Lower leg skin (tissue), 4 donors: ENCODE measurements at regions not wholly inside any gene's neighbourhood (a gene's known extent, or its start where the extent isn't known, plus 50 kb on each side); places are given as distances from the start of the nearest gene placed in this dataset.
"Not testable (repeated sequence)": the region's sequence is repeated elsewhere in the genome, so short reads cannot be mapped to it uniquely, and the experiment has no call there.

Source experiments
- DNase-seq, 2 donors: peaks; one replicate each; pipeline ENCODE4 v3.0.0-alpha.2; 2019; ENCODE audit warnings: low spot score in 2 of 2
- H3K4me3 ChIP-seq: fragments of 200-600 bp; sonication (generic); 2 replicates; pipeline ENCODE4 v1.5.1; 2017; ENCODE audit warnings: mild to moderate bottlenecking, low read depth; ENCODE audit not compliant: poor library complexity, severe bottlenecking
- POLR2A ChIP-seq, 2 donors: fragments of 450-650 bp; IDR thresholded peaks; one replicate each; pipeline ENCODE4 v1.6.1; 2016 to 2017; ENCODE audit warnings: antibody characterized with exemption in 2 of 2, mild to moderate bottlenecking in 1 of 2, moderate library complexity in 1 of 2
- WGBS, 2 donors: methylation state at CpG; one replicate each; pipeline ENCODE4 v1.1.5; 2018; 5-methylcytosine and 5-hydroxymethylcytosine counted together
- intact Hi-C: fragments of 100-400 bp; cut with DNase I; formaldehyde crosslinking; loops from one replicate; pipeline ENCODE4 v1.15.0; 2023; ENCODE audit warnings: low total_unique reads
- TF ChIP-seq, protein P1 (sequence below), 3 donors: fragments of 450-650 bp; IDR thresholded peaks; one replicate each; pipeline ENCODE4 v1.5.1; 2016; ENCODE audit warnings: antibody characterized with exemption in 3 of 3, mild to moderate bottlenecking in 3 of 3, moderate library complexity in 2 of 3

DNA sequence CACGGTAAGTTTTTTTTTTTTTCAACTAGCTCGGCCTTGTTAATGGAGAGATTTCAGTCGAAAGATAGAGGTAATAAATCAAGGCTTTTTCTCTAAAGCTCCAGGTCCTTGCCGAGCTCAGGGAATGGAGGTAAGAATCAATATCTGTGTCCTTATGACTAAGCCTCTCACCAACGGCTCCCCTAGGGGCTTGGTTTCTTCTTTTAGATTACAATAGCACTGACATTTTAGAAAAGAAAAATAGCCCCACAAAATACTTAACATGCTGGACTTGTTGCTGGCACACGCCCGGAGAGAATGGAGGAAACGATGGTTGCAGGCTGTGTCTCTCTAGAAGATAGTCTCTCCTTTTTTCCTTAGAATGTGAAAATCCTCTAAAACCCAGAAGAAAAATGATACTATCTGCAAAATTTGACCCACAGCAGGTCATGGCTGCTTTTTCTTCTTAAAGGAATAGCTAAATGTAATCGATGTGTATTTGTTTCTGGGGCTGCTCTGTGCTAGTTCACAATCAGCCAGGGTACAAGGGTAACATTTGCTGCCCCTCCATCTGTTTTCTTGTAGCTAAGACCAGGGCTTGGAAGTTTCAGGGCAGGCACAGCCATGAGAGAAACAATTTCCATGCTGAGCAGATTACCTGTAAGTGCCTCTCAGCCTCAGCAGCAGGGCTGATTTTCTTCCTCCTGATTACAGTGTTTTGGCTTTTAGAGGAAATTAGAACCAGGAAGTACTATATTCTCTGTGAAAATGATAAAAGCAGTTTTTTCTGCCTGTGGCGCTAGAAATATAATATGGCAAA lies 86.2 kb upstream of the GNG12 start:
- H3K4me3 ChIP-seq, result no peak overlapping the region
- TF ChIP-seq POLR2A (IDR thresholded peaks at IDR 0.05), result no peak
- TF ChIP-seq, protein P1, sequence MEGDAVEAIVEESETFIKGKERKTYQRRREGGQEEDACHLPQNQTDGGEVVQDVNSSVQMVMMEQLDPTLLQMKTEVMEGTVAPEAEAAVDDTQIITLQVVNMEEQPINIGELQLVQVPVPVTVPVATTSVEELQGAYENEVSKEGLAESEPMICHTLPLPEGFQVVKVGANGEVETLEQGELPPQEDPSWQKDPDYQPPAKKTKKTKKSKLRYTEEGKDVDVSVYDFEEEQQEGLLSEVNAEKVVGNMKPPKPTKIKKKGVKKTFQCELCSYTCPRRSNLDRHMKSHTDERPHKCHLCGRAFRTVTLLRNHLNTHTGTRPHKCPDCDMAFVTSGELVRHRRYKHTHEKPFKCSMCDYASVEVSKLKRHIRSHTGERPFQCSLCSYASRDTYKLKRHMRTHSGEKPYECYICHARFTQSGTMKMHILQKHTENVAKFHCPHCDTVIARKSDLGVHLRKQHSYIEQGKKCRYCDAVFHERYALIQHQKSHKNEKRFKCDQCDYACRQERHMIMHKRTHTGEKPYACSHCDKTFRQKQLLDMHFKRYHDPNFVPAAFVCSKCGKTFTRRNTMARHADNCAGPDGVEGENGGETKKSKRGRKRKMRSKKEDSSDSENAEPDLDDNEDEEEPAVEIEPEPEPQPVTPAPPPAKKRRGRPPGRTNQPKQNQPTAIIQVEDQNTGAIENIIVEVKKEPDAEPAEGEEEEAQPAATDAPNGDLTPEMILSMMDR (IDR thresholded peaks at IDR 0.05), result no peak
- intact Hi-C loops, result no loop called here
- no peak for DNase-seq
- WGBS, 2 donors, result 72% methylated on average over 10 of the region's 10 CpGs

DNA sequence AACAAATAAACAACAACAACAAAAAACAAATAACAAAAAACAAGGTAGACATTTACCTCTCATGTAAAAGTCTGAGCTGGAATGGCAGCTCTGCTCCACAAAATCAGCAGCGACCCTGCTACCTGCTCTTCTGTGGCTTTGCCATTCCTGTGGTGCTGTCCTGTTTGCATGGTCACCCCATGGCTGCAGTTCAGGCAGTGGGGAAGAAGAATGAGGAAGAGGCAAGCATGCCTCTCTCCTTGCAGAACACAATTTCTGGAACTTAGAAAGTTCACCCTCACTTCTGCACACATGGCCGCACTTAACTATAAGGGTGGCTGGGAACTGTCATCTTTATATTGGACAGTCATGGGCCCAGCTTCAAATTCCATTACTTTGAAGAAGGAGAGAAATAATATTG lies 84.8 kb upstream of the GNG12 start:
- WGBS, 2 donors, result 94% methylated on average over 2 of the region's 2 CpGs
- DNase-seq, result no peak
- intact Hi-C loops, result no loop called here
- TF ChIP-seq POLR2A (IDR thresholded peaks at IDR 0.05), result no peak
- TF ChIP-seq, protein P1 (IDR thresholded peaks at IDR 0.05), result no peak
- no peak overlapping the region for H3K4me3 ChIP-seq

DNA sequence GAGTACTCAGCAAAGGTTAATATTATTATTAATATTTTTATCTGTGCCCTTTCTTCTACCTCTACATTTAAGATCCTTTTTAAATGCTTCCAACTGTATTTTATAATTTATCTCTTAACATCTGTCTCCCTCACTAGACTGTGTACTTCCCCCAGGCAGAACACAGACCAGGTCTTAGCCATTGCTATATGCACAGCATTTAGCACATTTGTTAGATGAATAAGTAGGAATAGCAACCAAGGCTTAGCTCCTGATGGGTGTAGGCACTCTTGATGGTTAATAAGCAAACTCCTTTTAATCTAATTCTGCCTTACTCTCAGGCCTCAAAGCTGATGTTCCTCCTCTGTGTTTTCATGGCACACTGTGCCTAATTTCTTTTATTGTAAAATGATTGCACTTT lies 83.7 kb upstream of the GNG12 start:
- DNase-seq, result no peak
- intact Hi-C loops, result no loop called here
- no peak overlapping the region for H3K4me3 ChIP-seq
- no peak for TF ChIP-seq POLR2A (IDR thresholded peaks at IDR 0.05)
- TF ChIP-seq, protein P1 (IDR thresholded peaks at IDR 0.05), result no peak

GRCh38 chr1:67916140-67916886 lies 83.0 kb upstream of the GNG12 start:
- intact Hi-C loops, result no loop called here
- DNase-seq, result no peak
- 82 to 83% methylated on average over 8 of the region's 8 CpGs for WGBS, 2 donors
- H3K4me3 ChIP-seq, result no peak overlapping the region
- no peak for TF ChIP-seq POLR2A (IDR thresholded peaks at IDR 0.05)

DNA sequence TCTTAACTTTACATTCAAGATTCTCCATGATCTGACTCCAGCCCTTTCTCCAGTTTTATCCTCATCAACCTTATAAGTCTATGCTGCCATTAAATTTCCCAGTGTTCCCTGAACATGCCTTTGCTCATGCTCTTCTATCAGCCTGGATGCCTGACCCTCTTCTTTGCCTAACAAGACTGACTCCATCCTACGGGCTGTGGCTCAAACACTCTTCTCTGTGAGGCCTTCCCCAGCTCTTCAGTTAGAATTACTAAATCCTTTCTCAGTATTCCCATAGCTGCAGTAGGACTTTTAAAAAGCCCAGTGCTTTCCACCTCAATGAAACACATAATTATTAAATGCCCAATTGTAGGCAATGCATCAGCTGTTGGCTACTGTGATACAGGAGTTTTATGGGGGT lies 76.5 kb upstream of the GNG12 start:
- intact Hi-C loops, result no loop called here
- H3K4me3 ChIP-seq, result no peak overlapping the region
- DNase-seq, result no peak
- 93 to 94% methylated on average over 1 of the region's 1 CpG for WGBS, 2 donors
- TF ChIP-seq POLR2A (IDR thresholded peaks at IDR 0.05), result no peak
- TF ChIP-seq, protein P1 (IDR thresholded peaks at IDR 0.05), result no peak

GRCh38 chr1:67908250-67908936 lies 75.1 kb upstream of the GNG12 start:
- TF ChIP-seq POLR2A (IDR thresholded peaks at IDR 0.05), result no peak
- TF ChIP-seq, protein P1 (IDR thresholded peaks at IDR 0.05), result no peak
- no peak for DNase-seq
- H3K4me3 ChIP-seq, result no peak overlapping the region
- 63 to 74% methylated on average over 6 of the region's 6 CpGs for WGBS, 2 donors
- intact Hi-C loops, result no loop called here

DNA sequence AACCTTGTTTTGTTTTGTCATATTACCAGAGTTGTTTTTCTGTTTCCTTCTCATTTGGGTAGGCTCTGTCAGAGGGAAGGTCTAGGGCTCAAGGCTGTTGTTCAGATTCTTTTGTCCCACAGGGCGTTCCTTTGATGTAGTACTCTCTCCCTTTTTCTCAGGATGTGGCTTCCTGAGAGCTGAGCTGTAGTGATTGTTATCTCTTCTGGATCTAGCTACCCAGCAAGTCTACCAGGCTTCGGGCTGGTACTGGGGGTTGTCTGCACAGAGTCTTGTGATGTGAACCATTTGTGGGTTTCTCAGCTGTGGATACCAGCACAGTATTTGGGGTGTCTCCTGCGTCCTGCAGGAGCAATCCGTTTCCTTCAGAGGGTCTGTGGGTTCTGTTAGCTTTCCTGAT lies 74.2 kb upstream of the GNG12 start:
- WGBS, 2 donors, result 65 to 77% methylated on average over 4 of the region's 4 CpGs
- DNase-seq, H3K4me3 ChIP-seq, intact Hi-C loops: not testable (repeated sequence)

DNA sequence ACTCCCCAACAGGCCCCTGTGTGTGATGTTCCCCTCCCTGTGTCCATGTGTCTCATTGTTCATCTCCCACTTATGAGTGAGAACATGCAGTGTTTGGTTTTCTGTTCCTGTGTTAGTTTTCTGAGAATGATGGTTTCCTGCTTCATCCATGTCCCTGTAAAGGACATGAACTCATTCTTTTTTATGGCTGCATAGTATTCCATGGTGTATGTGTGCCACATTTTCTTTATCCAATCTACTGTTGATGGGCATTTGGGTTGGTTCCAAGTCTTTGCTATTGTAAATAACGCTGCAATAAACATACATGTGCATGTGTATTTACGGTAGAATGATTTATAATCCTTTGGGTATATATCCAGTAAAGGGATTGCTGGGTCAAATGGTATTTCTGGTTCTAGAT lies 72.7 kb upstream of the GNG12 start:
- H3K4me3 ChIP-seq, DNase-seq, intact Hi-C loops: not testable (repeated sequence)
- 92 to 95% methylated on average over 2 of the region's 2 CpGs for WGBS, 2 donors
